GM19238 (cell line): ENCODE measurements at regions not wholly inside any gene's neighbourhood (a gene's known extent, or its start where the extent isn't known, plus 50 kb on each side); places are given as distances from the start of the nearest gene placed in this dataset.
"Not testable (repeated sequence)": the region's sequence is repeated elsewhere in the genome, so short reads cannot be mapped to it uniquely, and the experiment has no call there.

Experiments
- DNase-seq: peaks from one replicate; pipeline ENCODE4 v3.0.0; 2011; ENCODE audit warnings: low spot score; ENCODE audit not compliant: insufficient read length

- no peak for DNase-seq
These were observed 403.5 kb downstream of the ARL4A start for GRCh38 chr7:13090959-13091358.

- no peak for DNase-seq
These were observed 404.7 kb downstream of the ARL4A start for GRCh38 chr7:13091974-13092707.

- no peak for DNase-seq
These were observed 405.2 kb downstream of the ARL4A start for GRCh38 chr7:13092708-13093005.

GRCh38 chr7:13093160-13093559, 405.7 kb downstream of the ARL4A start:
- no peak for DNase-seq

GRCh38 chr7:13097499-13097898, 410.1 kb downstream of the ARL4A start:
- DNase-seq: no peak

- DNase-seq: no peak
These were observed 410.7 kb downstream of the ARL4A start for GRCh38 chr7:13098161-13098560.

- DNase-seq: no peak
These were observed 411.8 kb downstream of the ARL4A start for GRCh38 chr7:13099154-13099795.

GRCh38 chr7:13104128-13104527, 416.7 kb downstream of the ARL4A start:
- DNase-seq: no peak

- DNase-seq: no peak
These were observed 417.8 kb downstream of the ARL4A start for GRCh38 chr7:13105209-13105608.

GRCh38 chr7:13106513-13106912, 419.1 kb downstream of the ARL4A start:
- DNase-seq: no peak

GRCh38 chr7:13107291-13107690, 419.9 kb downstream of the ARL4A start:
- DNase-seq: no peak

- no peak for DNase-seq
These were observed 420.6 kb downstream of the ARL4A start for GRCh38 chr7:13108061-13108460.

GRCh38 chr7:13109201-13109600, 421.8 kb downstream of the ARL4A start:
- DNase-seq: no peak

- no peak for DNase-seq
These were observed 422.7 kb downstream of the ARL4A start for GRCh38 chr7:13110107-13110506.

GRCh38 chr7:13111230-13111629, 423.8 kb downstream of the ARL4A start:
- no peak for DNase-seq

GRCh38 chr7:13114240-13114639, 426.8 kb downstream of the ARL4A start:
- DNase-seq: not testable (repeated sequence)

- no peak for DNase-seq
These were observed 427.8 kb downstream of the ARL4A start for GRCh38 chr7:13115157-13115772.

- no peak for DNase-seq
These were observed 428.4 kb downstream of the ARL4A start for GRCh38 chr7:13115855-13116254.

GRCh38 chr7:13117103-13117502, 429.7 kb downstream of the ARL4A start:
- DNase-seq: no peak

GRCh38 chr7:13117592-13117991, 430.2 kb downstream of the ARL4A start:
- no peak for DNase-seq

- DNase-seq: not testable (repeated sequence)
These were observed 437.2 kb downstream of the ARL4A start for GRCh38 chr7:13124629-13125028.

- no peak for DNase-seq
These were observed 438.9 kb downstream of the ARL4A start for GRCh38 chr7:13126347-13126746.

GRCh38 chr7:13130321-13130720, 442.9 kb downstream of the ARL4A start:
- DNase-seq: no peak
